ENCODE measurements at regions not wholly inside any gene's neighbourhood (a gene's known extent, or its start where the extent isn't known, plus 50 kb on each side); places are given as distances from the start of the nearest gene placed in this dataset.
"Not testable (repeated sequence)": the region's sequence is repeated elsewhere in the genome, so short reads cannot be mapped to it uniquely, and the experiment has no call there.

DNA sequence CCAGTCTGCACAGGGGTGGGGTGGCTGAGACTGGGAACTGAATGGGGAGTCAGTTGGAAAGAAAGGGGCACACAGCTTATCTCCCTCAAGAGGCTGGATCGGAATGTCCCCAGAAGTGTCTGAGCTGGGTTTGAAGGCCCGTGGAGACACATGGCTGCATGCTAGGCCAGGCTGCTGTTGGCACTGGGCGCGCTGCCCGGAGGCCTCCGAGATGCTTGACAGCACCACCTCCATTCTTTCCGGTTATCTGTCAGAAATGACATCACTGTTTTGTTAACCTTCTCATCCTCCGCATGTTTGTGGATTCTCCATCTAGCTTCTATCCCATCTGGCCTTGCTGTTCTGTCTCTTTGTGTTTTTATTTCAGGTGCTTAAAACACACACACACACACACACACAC is 85.5 kb downstream of the APIP start:
- DNase-seq (ENCODE audit: low spot score): no peak

DNA sequence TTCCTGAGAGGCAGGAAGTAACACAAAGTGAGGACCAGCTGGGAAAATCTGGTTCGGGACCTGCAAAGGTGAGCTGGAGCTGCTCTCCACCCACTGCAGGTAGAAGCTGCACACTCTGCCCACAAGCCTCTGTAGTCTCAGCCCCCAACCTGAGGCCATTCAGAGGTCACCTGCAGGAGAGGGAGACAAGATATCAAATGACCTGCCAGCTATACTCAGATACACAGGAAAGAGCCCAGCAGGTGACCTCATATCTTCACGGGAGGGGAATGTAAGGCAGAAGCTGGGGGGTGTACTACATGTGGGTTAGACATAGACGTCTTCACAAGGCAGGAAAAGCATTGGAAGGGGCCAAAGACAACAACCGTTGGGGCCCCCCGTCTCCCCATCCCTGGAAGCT is 86.1 kb downstream of the APIP start:
- no peak for DNase-seq (ENCODE audit: low spot score)

DNA sequence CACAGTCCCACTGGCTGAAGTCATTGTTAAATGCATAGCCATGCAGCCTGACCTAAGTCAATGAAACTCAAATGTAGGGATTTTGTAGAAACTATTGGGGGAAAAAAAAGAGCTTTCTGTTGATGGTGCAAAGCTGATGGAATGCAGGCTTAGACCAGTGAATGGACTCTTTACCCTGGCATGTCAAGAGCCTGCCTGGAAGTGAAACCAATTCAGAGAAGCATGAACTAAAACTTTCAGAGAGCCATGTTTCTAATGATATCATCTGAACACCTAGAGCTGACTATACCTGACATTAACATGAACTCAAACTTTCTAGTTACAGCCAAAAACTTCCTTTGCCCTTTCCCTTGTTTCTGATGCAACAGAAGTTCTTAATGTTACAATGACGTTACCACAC is 89.0 kb downstream of the APIP start:
- no peak for DNase-seq (ENCODE audit: low spot score)

DNA sequence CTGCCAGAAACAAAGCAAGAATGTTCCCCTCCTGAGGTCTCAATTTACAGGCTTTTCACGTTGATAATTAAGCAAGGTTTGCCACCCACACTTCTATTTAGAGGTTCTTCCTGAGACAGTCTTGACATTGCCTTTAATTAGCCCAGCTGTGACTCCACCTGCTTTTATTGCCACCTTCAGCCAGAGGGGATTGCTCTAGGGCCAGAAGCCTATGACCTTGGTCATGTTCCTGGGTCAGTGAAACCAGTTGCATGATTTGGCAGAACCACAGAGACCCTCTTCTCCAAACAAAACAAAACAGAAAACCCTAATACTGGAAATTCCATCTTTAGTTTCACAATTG is 89.8 kb downstream of the APIP start:
- no peak for DNase-seq (ENCODE audit: low spot score)

DNA sequence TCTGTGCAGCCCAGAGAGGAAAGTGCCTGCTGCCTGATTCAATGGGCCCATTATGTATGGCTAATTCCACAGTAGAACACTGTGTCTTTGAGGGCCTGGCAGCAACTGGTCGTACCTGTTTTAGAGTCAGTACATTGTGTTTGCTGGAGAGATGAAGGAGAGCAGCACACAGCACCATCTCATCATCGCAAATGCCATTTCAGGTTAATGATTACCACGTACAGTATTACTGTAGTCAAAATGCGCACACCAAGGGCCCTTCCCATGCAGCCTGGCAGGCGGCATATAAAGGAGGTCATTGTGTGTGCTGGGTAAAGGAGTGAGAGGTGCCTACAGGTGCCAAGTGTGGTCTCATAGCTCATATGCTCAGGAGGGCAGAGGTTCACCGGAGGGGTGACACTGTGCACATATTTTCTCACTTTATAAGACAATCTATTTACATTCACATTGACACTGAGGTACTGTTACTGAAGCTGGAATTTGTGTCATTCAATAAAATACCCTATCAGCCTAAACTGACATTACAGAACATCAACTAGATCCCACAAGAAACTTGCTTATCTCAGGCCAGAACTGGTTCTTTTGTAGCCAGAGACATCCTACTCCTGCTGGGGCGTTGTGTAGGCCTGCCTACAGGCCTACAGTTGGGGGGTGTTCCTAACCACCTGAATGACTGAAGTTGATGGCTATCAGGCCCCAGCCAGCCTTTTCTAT is 90.4 kb downstream of the APIP start:
- no peak for DNase-seq (ENCODE audit: low spot score)

DNA sequence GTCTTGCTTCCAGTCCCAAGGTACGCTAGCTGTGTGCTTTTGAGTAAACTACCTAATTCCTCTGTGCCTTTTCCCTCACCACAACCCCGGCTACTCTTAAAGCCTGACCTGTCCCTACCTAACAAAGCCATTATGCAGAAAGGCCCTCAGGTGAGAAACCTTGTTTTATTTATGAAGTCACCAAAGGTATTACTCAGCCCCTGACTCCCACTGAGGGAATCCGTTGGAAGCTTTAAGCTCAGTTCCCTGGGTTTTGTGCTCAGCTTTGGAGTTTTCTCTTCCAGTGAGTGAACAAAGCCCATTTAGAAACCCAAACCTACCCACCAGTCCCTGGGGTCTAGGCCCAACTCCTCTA is 90.9 kb downstream of the APIP start:
- DNase-seq (ENCODE audit: low spot score): no peak

DNA sequence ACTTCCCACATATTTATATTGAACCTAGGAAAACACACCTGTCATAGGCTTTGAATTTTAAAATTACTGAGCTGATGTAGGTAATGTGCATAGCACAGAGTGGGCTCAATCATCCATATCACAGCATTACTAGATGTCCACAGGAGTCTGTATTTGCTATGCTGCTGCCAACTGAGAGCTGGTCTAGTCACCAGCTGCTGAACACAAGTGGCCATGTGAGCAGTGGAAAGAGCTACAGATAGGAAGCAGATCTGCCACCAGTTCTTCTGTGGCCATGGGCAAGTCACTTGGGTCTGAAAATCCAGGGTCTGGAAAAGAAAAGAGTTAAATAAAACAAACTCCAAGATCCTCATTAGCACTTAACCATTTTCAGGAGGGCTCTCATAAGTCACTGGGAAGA is 91.8 kb downstream of the APIP start:
- no peak for DNase-seq (ENCODE audit: low spot score)

DNA sequence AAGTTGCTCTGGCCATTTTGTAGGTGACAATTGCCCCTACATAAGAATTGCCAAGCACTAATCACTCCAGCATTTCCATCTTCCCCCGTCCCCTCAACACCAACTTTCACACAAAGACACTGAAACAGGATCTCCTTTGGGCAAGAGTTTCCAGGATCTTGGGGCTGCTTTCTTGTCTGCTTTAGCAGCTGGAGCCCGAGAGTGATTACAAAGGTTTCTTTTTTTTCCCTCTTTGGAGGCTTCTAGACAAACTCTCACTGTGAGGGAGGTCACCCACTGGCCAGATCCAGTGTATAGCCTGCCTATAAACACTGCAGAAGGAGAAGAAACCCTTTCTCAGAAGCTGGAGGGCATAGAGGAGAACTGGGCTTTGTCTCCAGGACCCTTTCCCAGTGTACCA is 92.5 kb downstream of the APIP start:
- DNase-seq (ENCODE audit: low spot score): no peak

DNA sequence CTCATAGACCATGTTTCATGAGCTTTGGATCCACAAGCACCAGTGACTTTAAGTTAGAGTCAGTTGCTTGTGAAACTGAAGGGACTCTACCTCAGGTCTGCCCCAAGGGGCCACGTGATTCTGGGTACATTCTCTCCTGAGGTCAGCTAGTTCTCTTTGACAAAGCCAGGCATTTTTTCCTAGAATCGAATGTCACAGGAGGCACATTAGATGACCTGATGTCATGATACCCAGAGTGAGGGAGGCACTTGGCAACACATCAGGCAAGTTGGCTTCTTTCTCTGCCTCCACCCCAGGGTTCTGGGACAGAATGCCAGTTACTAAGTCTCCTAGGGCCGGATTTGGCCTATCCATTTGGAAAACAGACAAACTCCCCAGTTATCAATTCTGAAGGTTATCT is 93.0 kb downstream of the APIP start:
- no peak for DNase-seq (ENCODE audit: low spot score)

DNA sequence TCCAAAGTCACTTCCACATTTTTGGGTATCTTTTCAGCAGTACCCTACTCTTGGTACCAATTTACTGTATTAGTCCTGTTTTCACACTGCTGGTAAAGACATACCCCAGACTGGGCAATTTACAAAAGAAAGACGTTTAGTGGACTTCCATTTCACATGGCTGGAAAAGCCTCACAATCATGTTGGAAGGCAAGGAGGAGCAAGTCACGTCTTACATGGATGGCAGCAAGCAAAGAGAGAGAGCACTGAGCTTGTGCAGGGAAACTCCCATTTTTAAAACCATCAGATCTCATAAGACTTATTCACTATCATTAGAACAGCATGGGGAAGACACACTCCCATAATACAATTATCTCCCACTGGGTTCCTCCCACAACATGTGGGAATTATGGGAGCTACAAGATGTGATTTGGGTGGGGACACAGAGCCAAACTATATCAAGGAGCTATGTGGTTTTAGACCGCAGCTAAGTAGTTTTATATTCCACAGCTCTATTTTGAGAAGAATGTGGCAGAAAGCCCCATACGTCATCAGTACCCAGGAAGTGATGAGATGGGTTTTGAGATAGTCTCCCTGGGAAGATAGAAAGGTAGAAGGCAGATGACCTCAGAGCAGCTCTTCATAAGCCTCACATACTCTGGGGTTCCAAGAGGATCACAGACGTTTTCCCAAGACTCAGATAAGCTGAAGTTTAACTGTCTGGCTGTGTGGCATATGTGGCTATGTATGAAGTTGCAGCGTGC is 96.3 kb downstream of the APIP start:
- DNase-seq (ENCODE audit: low spot score): no peak

DNA sequence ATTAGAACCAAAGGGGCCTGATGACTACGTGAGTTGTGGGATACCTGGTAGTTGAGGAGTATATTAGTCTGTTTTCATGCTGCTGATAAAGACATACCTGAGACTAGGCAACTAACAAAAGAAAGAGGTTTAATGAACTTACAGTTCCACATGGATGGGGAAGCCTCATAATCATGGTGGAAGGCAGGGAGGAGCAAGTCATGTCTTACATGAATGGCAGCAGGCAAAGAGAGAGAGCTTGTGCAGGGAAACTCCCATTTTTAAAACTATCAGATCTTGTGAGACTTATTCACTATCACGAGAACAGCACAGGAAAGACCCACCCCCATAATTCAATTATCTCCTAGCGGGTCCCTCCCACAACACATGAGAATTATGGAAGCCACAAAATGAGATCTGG is 98.4 kb downstream of the APIP start:
- not testable (repeated sequence) for DNase-seq (ENCODE audit: low spot score)

DNA sequence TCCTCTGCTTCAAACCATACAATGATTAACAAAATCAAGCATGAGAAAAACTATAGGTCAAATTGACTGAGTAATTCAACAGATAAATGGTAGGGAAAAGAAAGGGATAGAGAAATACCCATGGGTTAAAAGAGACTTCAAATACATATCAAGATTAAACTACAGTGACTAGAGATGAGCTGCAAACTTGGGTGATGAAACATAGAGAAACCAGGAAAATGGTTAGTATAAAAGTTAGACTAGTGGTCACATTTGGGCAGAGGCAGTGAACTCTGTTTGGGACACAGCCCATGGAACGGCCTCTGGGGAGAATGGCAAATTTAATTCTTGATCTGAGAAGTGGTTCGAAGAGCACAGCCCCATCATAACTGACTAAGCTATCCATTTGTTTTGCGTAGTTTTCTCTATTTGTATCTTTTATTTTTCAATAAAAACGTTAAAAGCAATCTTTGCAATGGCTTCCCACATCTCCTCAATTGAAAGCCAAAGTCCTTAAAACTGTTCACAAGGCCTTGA is 99.4 kb downstream of the APIP start:
- no peak for DNase-seq (ENCODE audit: low spot score)

DNA sequence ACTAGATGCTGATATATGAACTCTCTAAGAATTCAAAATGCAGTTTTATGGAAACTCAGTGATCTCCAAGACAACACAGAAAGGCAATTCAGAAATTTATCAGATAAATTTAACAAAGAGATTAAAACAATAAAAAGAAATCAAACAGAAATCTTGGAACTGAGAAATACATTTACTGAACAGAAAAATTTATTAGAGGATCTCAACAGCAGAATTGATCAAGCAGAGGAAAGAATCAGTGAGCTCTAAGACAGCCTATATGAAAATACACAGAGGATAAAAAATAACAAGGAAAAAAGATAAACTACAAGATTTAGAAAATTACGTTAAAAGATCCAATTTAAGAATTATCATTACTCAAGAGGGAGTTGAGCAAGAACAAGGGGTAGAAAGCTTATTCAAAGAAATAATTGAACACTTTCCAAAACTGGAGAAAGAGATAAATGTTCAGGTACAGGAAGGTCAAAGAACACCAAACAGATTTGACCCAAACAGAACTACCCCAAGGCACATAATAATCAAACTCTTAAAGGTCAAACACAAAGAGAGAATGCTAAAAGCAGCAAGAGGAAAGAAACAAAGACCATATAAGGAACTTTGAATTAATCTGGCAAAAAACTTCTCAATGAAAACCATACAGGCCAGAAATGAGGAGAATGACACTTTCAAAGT is 103.1 kb downstream of the APIP start:
- DNase-seq (ENCODE audit: low spot score): no peak

DNA sequence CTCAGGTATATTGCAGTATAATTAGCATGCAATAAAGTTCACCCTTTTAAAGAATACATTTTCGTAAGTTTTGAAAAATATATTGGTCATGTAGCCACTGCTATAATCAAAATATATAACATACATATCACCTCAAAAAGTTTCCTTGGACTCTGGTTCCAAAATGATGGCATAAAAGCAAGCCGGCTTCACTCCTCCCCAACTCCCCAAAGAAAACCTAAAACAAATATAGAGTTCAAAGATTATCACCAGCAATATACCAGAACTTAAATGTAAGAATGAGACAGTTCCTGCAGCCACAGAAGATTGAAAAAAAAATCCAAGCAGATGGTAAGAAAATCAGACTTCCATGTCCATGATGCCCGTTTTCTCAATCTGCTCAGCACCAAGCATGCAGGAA is 104.3 kb downstream of the APIP start:
- DNase-seq (ENCODE audit: low spot score): no peak

DNA sequence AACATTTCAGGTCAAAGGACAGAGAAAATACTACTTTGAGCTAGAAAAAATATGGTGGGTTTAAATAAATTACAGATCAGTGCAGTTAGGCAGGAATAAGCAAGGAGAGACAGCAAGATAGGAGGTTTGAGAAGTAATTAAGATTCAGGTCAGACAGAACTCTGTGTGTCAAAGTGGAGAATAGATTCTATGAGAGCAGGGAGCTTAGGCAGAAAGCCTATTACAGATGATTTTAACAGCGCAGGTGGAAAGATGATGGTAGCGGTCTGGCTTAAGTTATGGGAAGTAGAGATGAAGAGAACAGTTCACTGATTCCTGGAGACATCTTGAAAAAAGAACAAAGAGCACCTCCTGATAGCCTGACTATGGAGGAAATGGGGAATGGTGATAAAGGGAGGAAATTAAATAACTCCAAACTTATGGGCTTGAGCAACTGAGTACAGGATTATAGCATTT is 106.0 kb downstream of the APIP start:
- DNase-seq (ENCODE audit: low spot score): no peak

DNA sequence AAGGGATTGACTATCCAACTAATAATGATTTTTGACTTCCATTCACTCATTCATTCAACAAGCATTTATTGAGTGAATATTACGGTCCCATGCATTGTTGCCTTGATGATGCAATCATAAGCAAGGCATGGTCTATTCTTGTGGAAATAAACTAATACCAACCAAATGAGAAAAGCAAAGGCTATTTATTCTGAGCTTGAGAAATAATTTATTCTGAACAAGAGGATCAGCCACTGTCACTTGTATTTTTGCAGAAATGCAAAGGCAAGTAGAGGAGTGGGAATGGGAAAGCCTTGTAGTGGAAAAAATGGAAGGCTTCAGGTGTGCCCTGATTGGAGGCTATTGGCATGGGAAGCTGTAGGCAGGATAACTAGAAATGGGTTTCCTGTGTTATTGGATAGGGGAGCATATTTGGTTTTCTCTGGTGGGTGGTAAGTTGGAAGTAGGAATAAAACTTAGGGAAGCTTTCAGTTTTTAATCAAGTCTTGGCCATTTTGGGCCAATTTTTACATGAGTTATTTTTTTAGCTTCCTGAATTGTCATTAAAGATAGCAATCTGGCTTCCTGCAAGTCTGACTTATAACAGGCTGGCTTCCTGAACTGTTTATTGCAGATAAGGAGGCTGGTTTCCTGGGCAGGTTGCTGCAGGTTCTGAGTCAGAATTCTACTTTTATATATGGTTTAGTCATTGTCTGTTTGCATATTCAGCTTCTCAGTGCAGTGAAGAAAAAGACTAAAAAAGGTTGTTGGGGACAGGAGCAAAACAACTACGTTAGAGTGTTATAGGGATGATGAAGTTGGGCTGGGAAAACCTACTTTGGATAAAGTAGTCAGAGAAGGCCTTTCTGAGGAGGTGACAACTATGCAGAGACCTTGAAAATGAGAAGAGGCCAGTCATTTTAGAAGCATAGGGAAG is 106.7 kb downstream of the APIP start:
- DNase-seq (ENCODE audit: low spot score): no peak

DNA sequence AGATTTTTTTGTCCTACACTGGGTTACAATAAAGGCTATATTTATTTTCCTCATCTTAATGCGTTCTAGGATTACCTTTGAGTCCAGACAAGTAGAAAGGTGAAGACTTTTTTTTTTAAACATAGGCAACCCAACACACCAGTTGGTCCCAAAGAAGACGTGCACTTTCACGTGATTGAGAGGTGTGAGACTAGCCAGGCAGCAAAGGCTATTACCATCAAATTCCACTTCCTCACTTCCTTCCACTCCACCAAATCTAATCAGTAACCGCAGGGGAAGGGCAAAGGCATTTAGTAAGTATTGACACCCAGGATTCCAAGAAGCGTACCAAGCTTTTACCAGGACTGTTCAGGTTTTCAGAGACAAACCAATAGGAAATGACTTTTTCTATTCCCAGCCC is 109.3 kb downstream of the APIP start:
- no peak for DNase-seq (ENCODE audit: low spot score)

DNA sequence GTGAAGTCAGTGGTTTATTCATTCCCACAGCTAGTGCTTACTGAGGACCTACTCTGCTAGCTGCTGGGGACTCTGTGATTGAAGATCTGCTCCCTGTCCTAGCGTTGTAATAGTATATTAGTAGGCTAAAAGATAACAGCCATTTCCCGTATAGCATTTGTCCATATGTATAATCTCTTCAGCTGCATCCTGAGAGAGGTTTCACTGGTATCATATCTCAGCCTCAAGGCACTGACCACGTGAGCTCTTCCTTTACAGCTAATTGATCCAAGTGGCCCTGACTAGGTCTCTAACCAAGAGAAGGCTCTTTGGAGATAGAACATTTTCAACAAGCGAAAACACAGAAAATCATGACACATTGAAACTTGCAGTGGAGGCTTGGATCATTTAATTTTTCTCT is 110.2 kb downstream of the APIP start:
- DNase-seq (ENCODE audit: low spot score): no peak

DNA sequence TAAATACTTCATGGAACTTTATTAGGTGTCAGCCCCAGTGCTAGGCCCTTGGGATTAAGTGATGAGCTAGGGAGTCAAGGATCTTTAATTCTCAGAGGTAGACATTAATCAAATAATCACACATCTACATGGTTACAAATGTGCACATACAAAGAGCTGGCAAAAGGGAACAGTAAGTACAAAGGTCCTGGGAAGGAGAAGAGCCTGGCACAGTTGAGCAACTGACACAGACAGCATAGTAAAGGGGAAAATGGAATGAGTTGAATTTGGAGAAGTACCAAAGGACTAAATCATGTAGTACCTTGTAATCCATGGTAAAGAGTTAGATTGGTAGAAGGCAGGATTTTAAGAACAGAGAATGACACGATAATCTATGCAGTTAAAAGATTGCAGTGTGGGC is 116.3 kb downstream of the APIP start:
- no peak for DNase-seq (ENCODE audit: low spot score)

DNA sequence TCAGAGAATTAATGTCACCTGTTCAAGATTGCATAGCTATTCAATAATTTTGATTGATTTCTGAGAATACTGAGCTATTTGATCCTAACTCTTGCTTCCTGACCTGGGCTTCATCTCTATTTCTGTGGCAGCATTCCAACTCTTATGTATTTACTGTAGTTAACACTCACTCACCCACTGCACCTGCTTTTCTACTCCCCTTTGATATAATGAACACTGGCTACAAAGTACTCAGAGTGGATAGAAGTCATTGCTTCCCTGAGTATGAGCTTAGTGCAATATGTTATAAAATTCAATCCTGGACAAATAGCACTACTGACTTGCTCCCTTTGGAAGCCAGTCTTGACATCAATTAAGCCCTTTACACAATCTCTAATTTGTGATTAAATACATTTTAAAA is 117.2 kb downstream of the APIP start:
- DNase-seq (ENCODE audit: low spot score): no peak

DNA sequence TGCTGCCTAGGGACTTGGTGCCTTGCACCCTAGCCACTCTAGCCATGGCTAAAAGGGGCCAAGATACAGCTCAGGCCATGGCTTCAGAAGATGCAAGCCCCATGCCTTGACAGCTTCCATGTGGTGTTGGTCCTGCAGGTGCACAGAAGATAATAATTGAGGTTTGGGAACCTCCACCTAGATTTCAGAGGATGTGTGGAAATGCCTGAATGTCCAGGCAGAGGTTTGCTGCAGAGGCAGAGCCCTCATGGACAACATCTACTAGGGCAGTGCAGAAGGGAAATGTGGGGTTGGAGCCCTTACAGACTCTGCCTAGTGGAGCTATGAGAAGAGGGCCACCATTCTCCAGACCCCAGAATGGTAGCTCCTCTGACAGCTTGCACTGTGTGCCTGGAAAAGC is 118.7 kb downstream of the APIP start:
- not testable (repeated sequence) for DNase-seq (ENCODE audit: low spot score)

DNA sequence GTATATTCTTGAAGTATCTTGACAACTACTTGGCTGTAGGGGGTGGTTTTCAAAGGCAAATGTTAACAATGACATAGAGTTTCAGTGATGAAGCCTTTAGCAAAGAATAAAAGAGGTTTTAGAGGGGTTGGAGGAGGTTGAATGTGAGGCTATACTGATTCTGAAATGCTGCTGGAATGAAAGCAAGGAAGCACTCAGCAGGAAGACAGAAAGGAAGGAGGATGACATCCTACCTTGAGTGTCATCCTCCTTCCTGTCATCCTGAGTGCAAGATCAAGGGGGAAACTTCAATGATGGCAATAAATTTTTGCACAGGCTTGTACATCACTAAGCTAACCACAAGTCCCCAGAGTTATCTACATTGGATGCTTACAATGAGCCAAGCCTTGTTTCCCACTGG is 120.5 kb downstream of the APIP start:
- no peak for DNase-seq (ENCODE audit: low spot score)
